CD4-positive, alpha-beta T cell treated with Interleukin-10 for 1 hour (primary cell): ENCODE measurements at regions not wholly inside any gene's neighbourhood (a gene's known extent, or its start where the extent isn't known, plus 50 kb on each side); places are given as distances from the start of the nearest gene placed in this dataset.
A peak's percentile ranks its signal among the peaks of the same experiment; 100 is the strongest.
"Not testable (repeated sequence)": the region's sequence is repeated elsewhere in the genome, so short reads cannot be mapped to it uniquely, and the experiment has no call there.

Experiments
- DNase-seq: peaks from one replicate; pipeline ENCODE4 v3.0.0-alpha.2; 2020

DNA sequence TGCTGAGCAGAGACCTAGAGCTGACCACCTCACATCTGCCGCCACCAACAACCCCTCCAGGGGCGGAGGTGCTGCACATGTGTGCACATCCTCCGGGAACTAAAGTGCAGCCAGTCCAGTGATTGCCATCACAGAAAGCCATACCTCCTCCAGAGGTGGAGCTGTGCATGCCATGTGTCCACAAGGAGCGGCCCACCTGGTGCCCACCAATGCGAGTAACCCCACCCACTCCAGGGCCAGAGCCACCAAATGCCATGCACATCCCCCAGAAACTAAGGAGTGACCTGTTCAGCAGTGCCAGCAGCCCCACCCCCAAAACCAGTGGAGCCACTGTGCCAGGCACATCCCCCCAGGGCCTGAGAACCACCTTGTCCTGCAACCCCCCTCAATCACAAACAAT is 557.9 kb downstream of the UQCRFS1 start:
- DNase-seq: no peak

- no peak for DNase-seq
These were observed 560.2 kb downstream of the UQCRFS1 start for GRCh38 chr19:28652765-28653164.

- no peak for DNase-seq
These were observed 566.3 kb downstream of the UQCRFS1 start for GRCh38 chr19:28646629-28647028.

DNA sequence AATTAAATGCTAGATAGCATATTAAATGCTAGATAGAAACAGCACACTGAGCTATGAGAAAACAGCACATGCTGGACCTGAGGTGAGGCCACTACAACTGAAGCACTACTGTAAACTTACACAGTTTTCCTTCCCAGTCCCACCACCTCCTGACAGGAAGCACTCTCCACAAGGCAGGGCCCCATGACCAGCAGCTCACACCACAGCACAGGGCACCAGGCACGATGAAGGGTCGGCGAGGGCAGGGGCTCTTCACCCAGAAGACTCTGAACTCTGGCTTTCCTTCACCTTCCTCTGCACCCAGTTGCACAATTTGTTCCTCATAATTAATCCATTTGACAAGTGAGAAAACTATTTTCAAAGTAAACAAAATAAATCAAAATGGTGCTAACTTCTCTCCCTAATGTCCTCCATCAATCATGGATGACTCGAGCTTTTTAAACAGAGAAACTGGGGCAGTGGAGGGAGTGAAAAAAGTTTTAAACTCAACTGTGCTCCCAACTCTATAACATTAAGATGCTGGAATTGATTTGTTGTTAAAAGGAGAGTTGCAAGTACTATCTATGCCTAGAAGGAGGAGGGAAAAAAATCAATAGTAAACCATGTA is 568.7 kb downstream of the UQCRFS1 start:
- no peak for DNase-seq

- no peak for DNase-seq
These were observed 569.9 kb downstream of the UQCRFS1 start for GRCh38 chr19:28642787-28643683.

DNA sequence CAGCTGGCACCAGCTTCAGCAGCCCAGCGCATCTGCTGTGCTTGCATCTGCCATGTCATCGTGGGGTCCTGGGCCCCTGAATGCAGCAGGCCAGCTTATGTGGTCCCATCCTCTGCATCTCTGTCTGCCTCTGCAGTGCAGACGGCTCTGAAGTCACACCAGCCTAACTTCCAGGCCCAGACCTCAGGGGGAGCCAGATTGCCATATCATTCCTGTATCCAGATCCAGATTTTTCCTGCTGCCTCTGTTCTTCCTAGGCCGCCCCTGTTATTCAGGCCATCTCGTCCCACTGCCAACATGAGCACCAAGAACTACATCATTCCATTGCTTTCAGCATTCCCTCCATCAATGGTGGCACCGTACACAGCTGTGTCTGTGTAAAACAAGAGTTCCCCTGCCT is 571.6 kb downstream of the UQCRFS1 start:
- no peak for DNase-seq

DNA sequence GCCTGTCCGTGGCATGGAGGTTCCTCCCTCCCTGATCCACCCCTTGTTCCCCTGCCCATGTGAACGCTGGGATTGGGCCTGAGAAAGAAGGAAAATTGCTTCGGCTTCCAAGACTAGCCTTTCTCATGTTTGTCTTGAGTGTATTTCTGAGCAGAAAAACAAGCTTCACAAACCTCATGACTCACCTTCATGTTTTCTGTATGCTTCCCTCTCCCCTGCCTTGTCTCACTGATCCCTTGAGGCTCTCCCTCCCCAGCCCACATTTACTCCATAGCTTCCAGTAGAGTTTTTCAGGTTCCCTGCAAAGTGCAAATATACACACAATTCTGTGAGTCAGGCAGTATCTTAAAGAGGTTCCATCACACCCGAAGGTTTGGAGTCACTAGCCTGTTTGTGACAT is 572.4 kb downstream of the UQCRFS1 start:
- no peak for DNase-seq

DNA sequence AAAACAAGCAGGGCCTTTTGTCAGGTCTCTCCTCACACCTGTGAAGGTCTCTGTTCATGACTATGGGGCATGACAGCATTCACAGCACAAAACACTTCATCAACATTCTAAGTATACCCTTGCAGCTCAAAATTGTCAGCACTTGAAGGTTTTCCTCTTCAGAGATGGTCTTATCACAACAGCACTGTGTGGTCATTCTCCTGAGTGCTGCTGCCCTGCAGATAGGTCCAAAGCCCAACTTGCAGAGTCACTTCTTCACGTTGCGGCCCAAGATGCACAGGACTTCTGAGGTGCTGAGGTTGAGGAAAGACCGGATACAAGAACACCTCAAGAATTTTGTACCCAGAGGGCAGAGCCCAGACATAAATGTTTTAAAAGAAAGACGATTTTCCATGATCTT is 574.5 kb downstream of the UQCRFS1 start:
- no peak for DNase-seq

- DNase-seq: no peak
These were observed 576.2 kb downstream of the UQCRFS1 start for GRCh38 chr19:28636706-28637105.

- no peak for DNase-seq
These were observed 576.8 kb downstream of the UQCRFS1 start for GRCh38 chr19:28636016-28636629.

- DNase-seq: no peak
These were observed 578.1 kb downstream of the UQCRFS1 start for GRCh38 chr19:28634837-28635236.

GRCh38 chr19:28634019-28634328 is 579.0 kb downstream of the UQCRFS1 start:
- no peak for DNase-seq

- peak; percentile 42 for DNase-seq
These were observed 579.5 kb downstream of the UQCRFS1 start for GRCh38 chr19:28633319-28634018.

- no peak for DNase-seq
These were observed 580.4 kb downstream of the UQCRFS1 start for GRCh38 chr19:28632371-28633080.

GRCh38 chr19:28631961-28632360 is 581.0 kb downstream of the UQCRFS1 start:
- DNase-seq: no peak

DNA sequence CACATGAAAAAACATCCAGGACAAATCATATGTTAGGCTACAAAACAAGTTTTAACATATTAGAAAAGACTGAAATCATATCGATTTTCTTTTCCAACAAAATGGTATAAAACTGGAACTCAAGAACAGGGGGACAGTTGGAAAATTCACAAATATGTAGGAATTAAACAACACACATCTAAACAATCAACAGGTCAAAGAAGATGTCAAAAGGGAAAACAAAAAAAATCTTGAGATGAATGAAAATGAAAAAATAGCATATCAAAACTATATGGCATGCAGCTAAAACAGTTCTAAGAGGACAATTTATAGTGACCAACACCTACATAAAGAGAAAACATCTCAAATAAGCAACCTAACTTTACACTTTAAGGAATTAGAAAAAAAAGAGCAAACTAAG is 585.3 kb downstream of the UQCRFS1 start:
- no peak for DNase-seq

DNA sequence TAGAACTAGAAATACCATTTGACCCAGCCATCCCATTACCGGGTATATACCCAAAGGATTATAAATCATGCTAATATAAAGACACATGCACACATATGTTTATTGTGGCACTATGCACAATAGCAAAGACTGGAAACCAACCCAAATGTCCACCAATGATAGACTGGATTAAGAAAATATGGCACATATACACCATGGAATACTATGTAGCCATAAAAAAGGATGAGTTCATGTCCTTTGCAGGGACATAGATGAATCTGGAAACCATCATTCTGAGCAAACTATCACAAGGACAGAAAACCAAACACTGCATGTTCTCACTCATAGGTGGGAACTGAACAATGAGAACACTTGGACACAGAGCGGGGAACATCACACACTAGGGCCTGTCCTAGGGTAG is 586.5 kb downstream of the UQCRFS1 start:
- DNase-seq: not testable (repeated sequence)

- no peak for DNase-seq
These were observed 593.0 kb downstream of the UQCRFS1 start for GRCh38 chr19:28619816-28620429.

- DNase-seq: no peak
These were observed 594.4 kb downstream of the UQCRFS1 start for GRCh38 chr19:28618504-28618903.

GRCh38 chr19:28615966-28616365 is 597.0 kb downstream of the UQCRFS1 start:
- no peak for DNase-seq

DNA sequence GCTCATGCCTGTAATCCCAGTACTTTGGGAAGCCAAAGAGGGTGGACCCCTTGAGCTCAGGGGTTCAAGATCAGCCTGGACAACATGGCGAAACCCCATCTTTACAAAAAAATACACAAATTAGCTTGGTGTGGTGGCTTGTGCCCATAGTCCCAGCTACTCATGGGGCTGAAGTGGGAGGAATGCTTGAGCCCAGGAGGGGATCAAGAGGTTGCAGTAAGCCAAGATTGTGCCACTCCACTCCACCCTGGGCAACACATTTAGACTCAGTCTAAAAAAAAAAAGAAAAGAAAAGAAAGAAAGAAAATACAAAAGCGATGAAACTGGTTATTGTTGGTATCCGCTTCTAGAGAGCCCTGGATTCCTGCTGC is 597.4 kb downstream of the UQCRFS1 start:
- no peak for DNase-seq
